Activated naive CD4-positive, alpha-beta T cell treated with anti-CD3 and anti-CD28 coated beads, Interleukin-2, amount 50 U/mL, for 72 hours (primary cell): ENCODE measurements at regions not wholly inside any gene's neighbourhood (a gene's known extent, or its start where the extent isn't known, plus 50 kb on each side); places are given as distances from the start of the nearest gene placed in this dataset.
"Not testable (repeated sequence)": the region's sequence is repeated elsewhere in the genome, so short reads cannot be mapped to it uniquely, and the experiment has no call there.

Experiments
- ATAC-seq, 2 donors: fragments of 150-1000 bp; cut with Tn5 transposase; 2 replicates each; pipeline ENCODE4 v1.10.0; 2021; ENCODE audit warnings: mild to moderate bottlenecking in 2 of 2, moderate library complexity in 2 of 2
- DNase-seq, 2 donors: peaks; one replicate each; pipeline ENCODE4 v3.0.0; 2021 to 2022; ENCODE audit warnings: low spot score in 2 of 2
- H3K27ac Mint-ChIP-seq, 2 donors: one replicate each; pipeline ENCODE4 v1.8.0; 2022; ENCODE audit warnings: mild to moderate bottlenecking in 2 of 2, mixed read lengths in 2 of 2
- H3K36me3 Mint-ChIP-seq, 2 donors: one replicate each; pipeline ENCODE4 v1.8.0; 2022; ENCODE audit warnings: mixed read lengths in 2 of 2
- H3K9me3 Mint-ChIP-seq, 2 donors: one replicate each; pipeline ENCODE4 v1.8.0; 2022; ENCODE audit warnings: mixed read lengths in 2 of 2

DNA sequence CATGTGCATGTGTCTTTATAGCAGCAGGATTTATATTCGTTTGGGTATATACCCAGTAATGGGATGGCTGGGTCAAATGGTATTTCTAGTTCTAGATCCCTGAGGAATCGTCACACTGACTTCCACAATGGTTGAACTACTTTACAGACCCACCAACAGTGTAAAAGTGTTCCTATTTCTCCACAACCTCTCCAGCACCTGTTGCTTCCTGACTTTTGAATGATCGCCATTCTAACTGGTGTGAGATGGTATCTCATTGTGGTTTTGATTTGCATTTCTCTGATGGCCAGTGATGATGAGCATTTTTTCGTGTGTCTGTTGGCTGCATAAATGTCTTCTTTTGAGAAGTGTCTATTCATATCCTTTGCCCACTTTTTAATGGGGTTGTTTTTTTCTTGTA lies 617.9 kb downstream of the KCTD12 start:
- H3K9me3 Mint-ChIP-seq: peaks cover 9 to 15% of the 10 kb centered on the region in 2 donors
- not testable (repeated sequence) for ATAC-seq, DNase-seq, H3K36me3 Mint-ChIP-seq, H3K27ac Mint-ChIP-seq

DNA sequence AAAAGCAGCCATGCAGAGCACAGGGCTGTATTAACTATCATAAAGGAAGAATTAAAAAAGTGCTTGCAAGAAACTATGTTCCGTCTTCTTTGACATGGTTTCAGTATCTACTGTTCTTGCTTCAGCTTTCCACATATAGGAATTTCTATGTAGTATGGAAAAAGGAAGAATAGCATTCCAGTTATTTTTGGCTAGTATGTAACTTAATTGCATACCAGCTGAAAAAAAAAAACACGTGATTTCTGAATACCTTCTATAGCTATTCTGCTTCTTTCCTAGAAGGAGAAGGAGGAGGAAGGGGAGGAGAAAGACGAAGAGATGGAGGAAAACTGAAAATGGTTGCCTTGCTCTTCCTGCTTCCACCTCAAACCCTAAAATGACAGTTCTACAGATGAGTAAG lies 619.0 kb downstream of the KCTD12 start:
- Mint-ChIP-seq H3K27ac (no peak overlapping the region), H3K36me3 (no peaks in the 10 kb centered on the region), H3K9me3 (peaks cover 1 to 15% of the 10 kb centered on the region in 2 donors)
- no peak for DNase-seq
- no peak for ATAC-seq

DNA sequence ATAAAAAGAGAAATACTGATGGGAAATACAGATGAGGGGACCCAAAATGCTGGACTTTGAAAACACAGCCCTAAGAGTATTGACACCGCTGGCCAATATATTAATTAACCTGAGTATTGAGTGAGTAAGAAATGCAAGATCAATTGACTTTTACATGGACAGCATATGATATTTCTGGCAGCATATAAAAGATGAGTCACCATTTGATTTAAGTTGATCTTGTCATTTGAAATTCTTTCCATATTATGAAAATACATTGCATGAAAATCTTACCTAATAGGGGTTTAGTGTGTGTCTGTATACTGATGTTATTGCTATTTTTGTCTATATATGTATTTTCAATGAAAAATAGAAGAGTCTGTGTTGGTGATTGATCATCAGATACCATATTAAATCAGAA lies 619.6 kb downstream of the KCTD12 start:
- ATAC-seq (no peak), DNase-seq (no peak)
- Mint-ChIP-seq H3K36me3 (no peaks in the 10 kb centered on the region), H3K9me3 (peaks cover 0 to 15% of the 10 kb centered on the region in 2 donors), H3K27ac (no peak overlapping the region)

DNA sequence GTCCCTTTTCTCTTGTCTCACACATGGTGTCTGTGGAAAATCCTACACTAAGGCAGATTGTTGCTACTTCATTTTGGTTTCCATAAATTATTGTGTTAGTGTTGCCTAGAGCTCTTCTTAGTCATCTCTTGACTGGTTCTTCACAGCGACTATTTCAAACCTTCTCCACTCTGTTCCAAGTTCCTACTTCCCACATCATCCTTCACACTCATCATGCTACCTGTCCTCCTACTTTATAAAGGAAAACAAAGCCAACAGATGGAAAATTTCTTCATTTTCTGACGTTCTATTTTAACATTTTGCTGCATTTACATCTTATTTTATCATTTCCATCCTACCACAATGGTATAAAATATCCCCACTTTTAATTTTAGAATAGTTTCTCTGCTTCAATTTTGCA lies 614.1 kb downstream of the LMO7 start:
- peaks cover 5 to 9% of the 10 kb centered on the region in 2 donors for H3K9me3 Mint-ChIP-seq
- no peak overlapping the region for H3K27ac Mint-ChIP-seq
- ATAC-seq: no peak
- H3K36me3 Mint-ChIP-seq: no peaks in the 10 kb centered on the region
- DNase-seq: no peak

GRCh38 chr13:76245920-76246319 lies 609.8 kb downstream of the LMO7 start:
- ATAC-seq: no peak
- DNase-seq: no peak
- Mint-ChIP-seq H3K9me3 (peaks cover 0 to 14% of the 10 kb centered on the region in 2 donors), H3K36me3 (peaks cover 0 to 5% of the 10 kb centered on the region in 2 donors), H3K27ac (no peak overlapping the region)

- ATAC-seq (no peak), DNase-seq (no peak)
- Mint-ChIP-seq H3K36me3 (peaks cover 0 to 5% of the 10 kb centered on the region in 2 donors), H3K27ac (no peak overlapping the region), H3K9me3 (peaks cover 0 to 11% of the 10 kb centered on the region in 2 donors)
Measured at GRCh38 chr13:76245211-76245610, 609.1 kb downstream of the LMO7 start.

- H3K27ac Mint-ChIP-seq, DNase-seq, ATAC-seq, H3K9me3 Mint-ChIP-seq, H3K36me3 Mint-ChIP-seq: not testable (repeated sequence)
Measured at GRCh38 chr13:76243120-76243519, 607.0 kb downstream of the LMO7 start.

- Mint-ChIP-seq H3K27ac (no peak overlapping the region), H3K36me3 (peaks cover 0 to 5% of the 10 kb centered on the region in 2 donors), H3K9me3 (peaks cover 0 to 7% of the 10 kb centered on the region in 2 donors)
- DNase-seq (no peak), ATAC-seq (no peak)
Measured at GRCh38 chr13:76239031-76239680, 603.0 kb downstream of the LMO7 start.

GRCh38 chr13:76231522-76232167 lies 595.5 kb downstream of the LMO7 start:
- Mint-ChIP-seq H3K27ac (no peak overlapping the region), H3K36me3 (no peaks in the 10 kb centered on the region), H3K9me3 (no peaks in the 10 kb centered on the region)
- DNase-seq (no peak), ATAC-seq (no peak)

- Mint-ChIP-seq H3K36me3 (no peaks in the 10 kb centered on the region), H3K9me3 (peaks cover 0 to 6% of the 10 kb centered on the region in 2 donors), H3K27ac (no peak overlapping the region)
- no peak for ATAC-seq
- no peak for DNase-seq
Measured at GRCh38 chr13:76229281-76229680, 593.2 kb downstream of the LMO7 start.

DNA sequence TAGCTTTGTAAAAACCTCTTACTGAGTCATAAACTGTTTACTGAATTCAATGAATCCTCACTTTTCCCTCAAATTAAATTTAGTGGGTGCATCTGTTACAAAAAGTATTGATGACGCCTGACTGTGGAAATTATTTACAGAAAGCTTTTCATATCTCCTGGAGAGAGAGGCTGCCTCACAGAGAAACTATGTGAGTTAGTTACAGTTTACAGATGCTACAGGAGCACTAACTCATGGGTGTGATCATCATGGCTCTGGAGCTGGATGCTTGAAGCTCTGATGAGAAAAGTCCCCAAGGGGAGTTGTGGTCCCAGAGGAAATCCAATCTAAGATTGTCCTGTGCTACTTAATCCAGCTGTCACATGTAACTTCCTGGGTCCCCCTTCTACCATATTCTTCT lies 590.8 kb downstream of the LMO7 start:
- Mint-ChIP-seq H3K36me3 (no peaks in the 10 kb centered on the region), H3K9me3 (peaks cover 0 to 7% of the 10 kb centered on the region in 2 donors), H3K27ac (no peak overlapping the region)
- ATAC-seq: no peak
- DNase-seq: no peak

- ATAC-seq (no peak), DNase-seq (no peak)
- no peaks in the 10 kb centered on the region for H3K36me3 Mint-ChIP-seq
- no peak overlapping the region for H3K27ac Mint-ChIP-seq
- peaks cover 0 to 7% of the 10 kb centered on the region in 2 donors for H3K9me3 Mint-ChIP-seq
Measured at GRCh38 chr13:76225815-76226489, 589.8 kb downstream of the LMO7 start.

GRCh38 chr13:76223999-76224398 lies 587.9 kb downstream of the LMO7 start:
- DNase-seq: no peak
- Mint-ChIP-seq H3K9me3 (peaks cover 0 to 7% of the 10 kb centered on the region in 2 donors), H3K27ac (no peak overlapping the region), H3K36me3 (no peaks in the 10 kb centered on the region)
- ATAC-seq: no peak

DNA sequence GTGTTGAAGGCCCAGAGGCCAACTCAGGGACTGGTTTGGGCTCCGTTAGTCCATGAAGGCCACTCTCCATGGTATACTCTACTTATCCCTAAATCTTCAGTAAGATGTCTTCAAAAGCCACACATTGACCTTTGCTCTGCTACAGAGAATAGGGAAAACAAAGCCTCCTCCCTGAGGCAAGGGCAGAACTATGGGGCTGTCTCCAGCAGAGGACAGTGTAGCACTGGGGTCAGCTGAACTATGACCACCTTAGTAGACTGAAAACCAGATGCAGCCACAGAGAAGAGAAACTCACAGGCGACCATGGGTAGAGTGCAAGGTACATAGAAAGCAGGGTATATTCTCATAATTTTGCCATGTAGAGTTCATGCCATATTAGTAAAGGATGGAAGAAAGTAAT lies 587.4 kb downstream of the LMO7 start:
- ATAC-seq (no peak), DNase-seq (no peak)
- Mint-ChIP-seq H3K36me3 (no peaks in the 10 kb centered on the region), H3K27ac (no peak overlapping the region), H3K9me3 (peaks cover 0 to 7% of the 10 kb centered on the region in 2 donors)

GRCh38 chr13:76222511-76222910 lies 586.4 kb downstream of the LMO7 start:
- no peak overlapping the region for H3K27ac Mint-ChIP-seq
- H3K9me3 Mint-ChIP-seq: peaks cover 0 to 7% of the 10 kb centered on the region in 2 donors
- H3K36me3 Mint-ChIP-seq: no peaks in the 10 kb centered on the region
- ATAC-seq: no peak
- no peak for DNase-seq

DNA sequence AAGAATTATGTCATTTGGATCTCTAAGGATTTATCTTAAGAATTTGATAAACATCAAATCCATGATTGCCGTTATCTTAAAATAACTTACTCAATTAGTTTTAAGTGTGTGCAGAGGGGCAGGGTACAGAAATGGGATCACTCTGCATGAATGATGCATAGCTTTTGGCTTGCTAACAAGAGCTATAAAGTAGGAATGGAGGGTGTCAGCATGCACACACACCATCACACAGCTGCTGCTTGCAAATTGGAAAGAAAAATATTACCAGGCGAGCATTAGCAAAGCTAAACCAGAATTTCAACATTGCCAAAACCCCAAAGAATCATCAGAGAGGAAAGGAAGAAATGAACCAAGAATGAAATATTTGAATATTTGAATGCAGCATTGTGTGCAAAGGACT lies 580.6 kb downstream of the LMO7 start:
- H3K9me3 Mint-ChIP-seq: no peaks in the 10 kb centered on the region
- no peak for DNase-seq
- ATAC-seq: no peak
- no peaks in the 10 kb centered on the region for H3K36me3 Mint-ChIP-seq
- H3K27ac Mint-ChIP-seq: no peak overlapping the region

DNA sequence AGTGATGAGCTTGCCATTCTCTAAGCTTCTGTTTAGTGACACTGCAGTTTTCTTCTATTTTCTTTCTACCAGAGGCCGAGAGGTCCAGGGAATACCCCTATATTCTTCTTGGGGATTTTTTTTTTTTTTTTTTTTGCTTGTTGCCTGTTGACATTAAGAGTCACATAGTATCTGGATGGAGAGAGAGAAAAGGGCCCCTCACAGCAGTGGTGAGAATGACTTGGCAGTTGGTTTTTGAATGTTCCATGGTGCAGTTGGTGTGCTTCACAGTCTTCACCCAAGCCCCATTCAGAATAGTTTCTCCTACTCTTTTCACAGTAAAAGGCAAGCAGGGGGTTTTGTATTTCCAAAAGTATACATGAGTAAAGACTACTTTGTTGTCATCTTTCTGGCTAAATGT lies 577.9 kb downstream of the LMO7 start:
- Mint-ChIP-seq H3K27ac (no peak overlapping the region), H3K36me3 (no peaks in the 10 kb centered on the region), H3K9me3 (no peaks in the 10 kb centered on the region)
- no peak for DNase-seq
- ATAC-seq: no peak
